Panc1 (cell line): ENCODE measurements at regions not wholly inside any gene's neighbourhood (a gene's known extent, or its start where the extent isn't known, plus 50 kb on each side); places are given as distances from the start of the nearest gene placed in this dataset.

ENCODE experiments used
- ATAC-seq: fragments of 200-7000 bp; cut with Tn5 transposase; 2 replicates; pipeline ENCODE4 v1.9.1; 2020; ENCODE audit warnings: mild to moderate bottlenecking, moderate library complexity
- BruUV-seq: library from RNA; stranded (reverse); fragments of 400-500 nt; replicated peaks from 2 replicates; lab custom pipeline; 2021; lab: Mats Ljungman, UMichigan
- CTCF ChIA-PET: fragments of 300-600 bp; sonication (Branson Sonifier 250); formaldehyde crosslinking; loops from one replicate; lab custom pipeline; 2022; ENCODE audit warnings: antibody characterized with exemption; lab: Charles Lee
- POLR2A ChIA-PET: fragments of 300-600 bp; sonication (Branson Sonifier 250); formaldehyde crosslinking; loops from one replicate; lab custom pipeline; 2022; ENCODE audit warnings: antibody characterized with exemption; lab: Charles Lee
- DNase-seq: peaks from one replicate; pipeline ENCODE4 v3.0.0-alpha.2; 2010; ENCODE audit warnings: low read depth, low spot score
- H3K27ac ChIP-seq: 2 replicates; pipeline ENCODE4 v1.5.1; 2011; ENCODE audit warnings: mild to moderate bottlenecking, low read length, inconsistent platforms
- H3K27me3 ChIP-seq: fragments of 200-500 bp; sonication (Bioruptor generic); 2 replicates; pipeline ENCODE4 v1.6.0; 2014; ENCODE audit warnings: low read length, inconsistent platforms; ENCODE audit not compliant: control insufficient read depth, insufficient read depth
- H3K36me3 ChIP-seq: fragments of 200-500 bp; sonication (Bioruptor generic); 2 replicates; pipeline ENCODE4 v1.5.1; 2014; ENCODE audit warnings: inconsistent platforms, mild to moderate bottlenecking, low read length, moderate library complexity; ENCODE audit not compliant: control insufficient read depth, insufficient read depth
- H3K4me1 ChIP-seq: 2 replicates; pipeline ENCODE4 v1.5.1; 2011; ENCODE audit warnings: inconsistent platforms, mild to moderate bottlenecking, low read length, moderate library complexity; ENCODE audit not compliant: control insufficient read depth, insufficient read depth
- H3K4me3 ChIP-seq, 2 experiments: 2 replicates each; pipeline ENCODE4 v1.5.1; 2011 to 2012; ENCODE audit warnings: low read depth in 2 of 2, low read length in 2 of 2, mild to moderate bottlenecking in 2 of 2, inconsistent platforms in 1 of 2, moderate library complexity in 1 of 2
- H3K9me3 ChIP-seq: fragments of 200-500 bp; sonication (Bioruptor generic); 2 replicates; pipeline ENCODE4 v1.5.1; 2014; ENCODE audit warnings: low read depth, mild to moderate bottlenecking, inconsistent platforms, low read length, moderate library complexity; ENCODE audit not compliant: control insufficient read depth, insufficient read depth
- POLR2AphosphoS5 ChIP-seq: IDR thresholded peaks from 2 replicates; pipeline ENCODE4 v1.6.1; 2012; ENCODE audit warnings: mild to moderate bottlenecking, low read depth, low read length, moderate library complexity
- SIN3A ChIP-seq: IDR thresholded peaks from 2 replicates; pipeline ENCODE4 v1.6.1; 2012; ENCODE audit warnings: low read depth, mild to moderate bottlenecking, low read length, moderate library complexity, borderline replicate concordance; ENCODE audit not compliant: insufficient read depth
- TCF7L2 ChIP-seq: IDR thresholded peaks from 2 replicates; pipeline ENCODE4 v1.6.1; 2011; ENCODE audit warnings: mild to moderate bottlenecking, low read depth, low read length, inconsistent platforms
- in situ Hi-C: cut with HindIII; loops from 2 replicates; pipeline ENCODE4 v1.10.0; 2016; ENCODE audit warnings: low sequenced_read_pairs, low pct_unique_long_range_greater_than_20kb
- intact Hi-C: fragments of 100-400 bp; cut with micrococcal nuclease; formaldehyde crosslinking; loops from one replicate; pipeline ENCODE4 v1.10.0; 2022; ENCODE audit not compliant: unreplicated experiment
- TF ChIP-seq, protein P1 (sequence below), 2 experiments: IDR thresholded peaks; 2 replicates each; pipeline ENCODE4 v1.6.1; 2011 to 2012; ENCODE audit warnings: low read depth in 2 of 2, control low read depth in 1 of 2, low read length in 1 of 2, mild to moderate bottlenecking in 1 of 2, moderate library complexity in 1 of 2; ENCODE audit not compliant: insufficient read depth in 1 of 2
- TF ChIP-seq, protein P2 (sequence below): fragments of 450-650 bp; IDR thresholded peaks from 2 replicates; pipeline ENCODE4 v1.5.1; 2017; ENCODE audit warnings: mild to moderate bottlenecking

DNA sequence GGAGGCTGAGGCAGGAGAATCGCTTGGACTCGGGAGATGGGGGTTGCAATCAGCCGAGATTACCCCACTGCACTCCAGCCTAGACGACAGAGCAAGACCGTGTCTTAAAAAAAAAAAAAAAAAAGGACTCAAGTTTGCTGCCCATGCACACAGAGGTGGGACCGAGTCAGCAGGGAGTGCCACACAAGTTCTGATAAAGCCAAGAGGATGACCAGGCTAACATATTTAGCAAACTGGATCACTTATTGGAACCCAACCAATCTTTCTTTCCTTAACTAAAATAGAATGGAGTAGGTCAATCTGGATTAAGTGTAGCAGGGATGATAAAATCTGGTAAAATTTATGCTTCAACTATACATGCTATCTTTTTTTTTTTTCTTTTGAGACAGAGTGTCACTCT lies 190.4 kb upstream of the FOXN3 start:
- POLR2A ChIA-PET, result no interaction called here
- Histone ChIP-seq H3K4me1 (no peaks in the 10 kb centered on the region), H3K27me3 (no peaks in the 10 kb centered on the region), H3K36me3 (no peaks in the 10 kb centered on the region), H3K4me3 (no peak overlapping the region), H3K9me3 (no peaks in the 10 kb centered on the region), H3K27ac (no peak overlapping the region)
- CTCF ChIA-PET, result no interaction called here
- in situ Hi-C loops, result no loop called here
- TF ChIP-seq SIN3A (no peak), POLR2AphosphoS5 (no peak), TCF7L2 (no peak)
- TF ChIP-seq, protein P1, sequence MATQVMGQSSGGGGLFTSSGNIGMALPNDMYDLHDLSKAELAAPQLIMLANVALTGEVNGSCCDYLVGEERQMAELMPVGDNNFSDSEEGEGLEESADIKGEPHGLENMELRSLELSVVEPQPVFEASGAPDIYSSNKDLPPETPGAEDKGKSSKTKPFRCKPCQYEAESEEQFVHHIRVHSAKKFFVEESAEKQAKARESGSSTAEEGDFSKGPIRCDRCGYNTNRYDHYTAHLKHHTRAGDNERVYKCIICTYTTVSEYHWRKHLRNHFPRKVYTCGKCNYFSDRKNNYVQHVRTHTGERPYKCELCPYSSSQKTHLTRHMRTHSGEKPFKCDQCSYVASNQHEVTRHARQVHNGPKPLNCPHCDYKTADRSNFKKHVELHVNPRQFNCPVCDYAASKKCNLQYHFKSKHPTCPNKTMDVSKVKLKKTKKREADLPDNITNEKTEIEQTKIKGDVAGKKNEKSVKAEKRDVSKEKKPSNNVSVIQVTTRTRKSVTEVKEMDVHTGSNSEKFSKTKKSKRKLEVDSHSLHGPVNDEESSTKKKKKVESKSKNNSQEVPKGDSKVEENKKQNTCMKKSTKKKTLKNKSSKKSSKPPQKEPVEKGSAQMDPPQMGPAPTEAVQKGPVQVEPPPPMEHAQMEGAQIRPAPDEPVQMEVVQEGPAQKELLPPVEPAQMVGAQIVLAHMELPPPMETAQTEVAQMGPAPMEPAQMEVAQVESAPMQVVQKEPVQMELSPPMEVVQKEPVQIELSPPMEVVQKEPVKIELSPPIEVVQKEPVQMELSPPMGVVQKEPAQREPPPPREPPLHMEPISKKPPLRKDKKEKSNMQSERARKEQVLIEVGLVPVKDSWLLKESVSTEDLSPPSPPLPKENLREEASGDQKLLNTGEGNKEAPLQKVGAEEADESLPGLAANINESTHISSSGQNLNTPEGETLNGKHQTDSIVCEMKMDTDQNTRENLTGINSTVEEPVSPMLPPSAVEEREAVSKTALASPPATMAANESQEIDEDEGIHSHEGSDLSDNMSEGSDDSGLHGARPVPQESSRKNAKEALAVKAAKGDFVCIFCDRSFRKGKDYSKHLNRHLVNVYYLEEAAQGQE (IDR thresholded peaks at IDR 0.05; ENCODE audit: insufficient read depth in 1 of 2, low read depth in 2 of 2, low read length in 1 of 2), result no peak
- TF ChIP-seq, protein P2, sequence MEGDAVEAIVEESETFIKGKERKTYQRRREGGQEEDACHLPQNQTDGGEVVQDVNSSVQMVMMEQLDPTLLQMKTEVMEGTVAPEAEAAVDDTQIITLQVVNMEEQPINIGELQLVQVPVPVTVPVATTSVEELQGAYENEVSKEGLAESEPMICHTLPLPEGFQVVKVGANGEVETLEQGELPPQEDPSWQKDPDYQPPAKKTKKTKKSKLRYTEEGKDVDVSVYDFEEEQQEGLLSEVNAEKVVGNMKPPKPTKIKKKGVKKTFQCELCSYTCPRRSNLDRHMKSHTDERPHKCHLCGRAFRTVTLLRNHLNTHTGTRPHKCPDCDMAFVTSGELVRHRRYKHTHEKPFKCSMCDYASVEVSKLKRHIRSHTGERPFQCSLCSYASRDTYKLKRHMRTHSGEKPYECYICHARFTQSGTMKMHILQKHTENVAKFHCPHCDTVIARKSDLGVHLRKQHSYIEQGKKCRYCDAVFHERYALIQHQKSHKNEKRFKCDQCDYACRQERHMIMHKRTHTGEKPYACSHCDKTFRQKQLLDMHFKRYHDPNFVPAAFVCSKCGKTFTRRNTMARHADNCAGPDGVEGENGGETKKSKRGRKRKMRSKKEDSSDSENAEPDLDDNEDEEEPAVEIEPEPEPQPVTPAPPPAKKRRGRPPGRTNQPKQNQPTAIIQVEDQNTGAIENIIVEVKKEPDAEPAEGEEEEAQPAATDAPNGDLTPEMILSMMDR, result no peak
- intact Hi-C loops, result no loop called here
- no TSS peak for BruUV-seq
- ATAC-seq, result no peak
- DNase-seq, result no peak

DNA sequence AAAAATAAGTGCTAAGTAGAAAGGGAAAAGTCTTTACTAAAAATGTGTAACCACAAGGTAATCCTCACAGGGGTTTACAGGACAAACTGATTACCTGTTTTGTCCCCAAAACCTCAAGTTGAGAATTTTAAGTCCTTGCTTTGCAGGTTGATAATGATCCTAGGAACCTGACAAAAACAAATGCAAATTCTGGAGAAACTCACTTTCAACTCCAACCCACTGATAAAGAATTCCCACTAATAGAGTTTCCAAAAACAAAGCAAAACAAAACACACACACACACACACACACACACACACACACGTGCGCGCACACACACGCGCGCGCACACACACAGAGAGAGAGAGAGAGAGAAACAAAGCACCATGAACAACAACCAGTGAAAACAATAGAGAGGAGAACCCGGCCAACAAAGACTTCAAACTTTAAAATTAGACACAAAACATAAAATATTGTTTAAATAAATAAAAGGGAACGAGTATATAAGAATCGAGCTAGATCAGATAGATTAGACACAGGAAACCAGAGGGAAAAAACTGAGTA lies 187.0 kb upstream of the FOXN3 start:
- H3K27ac ChIP-seq, result no peak overlapping the region
- no peaks in the 10 kb centered on the region for H3K36me3 ChIP-seq
- no peaks in the 10 kb centered on the region for H3K9me3 ChIP-seq
- ChIA-PET POLR2A (no interaction called here), CTCF (no interaction called here)
- intact Hi-C loops (no loop called here), in situ Hi-C loops (no loop called here)
- H3K4me1 ChIP-seq, result no peaks in the 10 kb centered on the region
- no peak for ATAC-seq
- no peak overlapping the region for H3K4me3 ChIP-seq
- H3K27me3 ChIP-seq, result no peaks in the 10 kb centered on the region
- TF ChIP-seq, protein P1 (IDR thresholded peaks at IDR 0.05; ENCODE audit: insufficient read depth in 1 of 2, low read depth in 2 of 2, low read length in 1 of 2), result no peak
- no peak for TF ChIP-seq SIN3A
- TF ChIP-seq TCF7L2, result no peak
- TF ChIP-seq POLR2AphosphoS5, result no peak
- TF ChIP-seq, protein P2, result no peak
- no TSS peak for BruUV-seq
- no peak for DNase-seq
